Activated CD4-positive, alpha-beta T cell treated with anti-CD3 and anti-CD28 coated beads, Interleukin-2, Interleukin-4, amounts not matched to agents 100 ng/mL and 50 ng/mL, durations not matched to agents 16 hours and 8 hours (primary cell): ENCODE measurements at regions not wholly inside any gene's neighbourhood (a gene's known extent, or its start where the extent isn't known, plus 50 kb on each side); places are given as distances from the start of the nearest gene placed in this dataset.
"Not testable (repeated sequence)": the region's sequence is repeated elsewhere in the genome, so short reads cannot be mapped to it uniquely, and the experiment has no call there.

Experiments used
- DNase-seq: peaks from one replicate; pipeline ENCODE4 v3.0.0-alpha.2; 2020; ENCODE audit warnings: low spot score

DNA sequence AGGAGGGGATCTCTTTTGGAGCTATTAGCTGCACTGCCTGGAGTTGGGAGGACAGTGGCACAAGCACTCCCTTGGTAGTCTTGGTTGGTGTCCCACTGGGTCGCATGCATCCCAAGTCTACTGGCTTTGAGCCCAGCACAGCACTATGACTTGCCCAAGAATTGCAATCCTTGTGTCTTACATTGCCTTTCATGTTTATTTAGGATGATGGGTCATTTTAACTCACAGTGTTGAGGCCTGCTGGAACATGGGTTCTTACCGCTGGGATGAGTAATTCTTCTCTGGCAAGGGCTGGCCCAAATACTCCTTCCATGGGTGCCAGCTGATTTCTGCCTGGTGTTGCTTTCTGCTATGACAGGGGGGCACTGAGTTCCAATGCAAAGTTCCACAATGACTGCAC is 185.5 kb downstream of the TEX13C start:
- no peak for DNase-seq

DNA sequence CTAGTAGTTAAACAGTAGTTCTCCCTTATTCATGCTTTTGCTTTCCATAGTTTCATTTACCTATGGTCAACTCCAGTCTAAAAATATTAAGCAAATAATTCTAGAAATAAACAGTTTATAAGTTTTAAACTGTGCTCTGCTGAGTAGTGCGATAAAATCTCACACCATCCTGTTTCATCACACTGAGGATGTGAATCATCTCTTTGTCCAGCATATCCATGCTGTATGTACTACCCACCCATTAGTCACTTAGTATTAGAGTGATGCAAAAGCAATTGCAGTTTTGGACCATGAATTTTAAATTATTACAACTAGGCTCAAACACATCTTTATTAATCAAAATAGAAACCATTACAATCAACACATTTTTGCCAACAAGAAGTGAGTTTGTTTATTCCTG is 187.4 kb downstream of the TEX13C start:
- no peak for DNase-seq

GRCh38 chrX:125520029-125520428 is 200.4 kb downstream of the TEX13C start:
- no peak for DNase-seq

DNA sequence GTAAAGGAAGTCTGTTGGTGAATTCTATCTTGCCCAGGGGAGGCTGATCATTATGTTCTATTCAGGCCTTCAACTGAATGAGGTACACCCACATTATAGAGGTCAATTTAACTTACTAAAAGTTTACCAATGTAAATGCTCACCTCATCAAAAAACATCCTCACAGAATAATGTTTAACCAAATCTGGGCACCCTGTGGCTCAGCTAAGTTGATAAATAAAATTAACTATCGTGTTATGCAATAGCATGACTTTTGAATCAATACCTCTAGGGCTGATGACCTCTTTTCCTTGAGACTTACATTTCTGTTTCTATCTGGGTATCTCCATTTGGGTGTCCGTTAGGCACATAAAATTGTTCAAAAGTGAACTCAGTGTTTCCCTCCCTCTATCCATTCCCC is 203.1 kb downstream of the TEX13C start:
- DNase-seq: no peak

DNA sequence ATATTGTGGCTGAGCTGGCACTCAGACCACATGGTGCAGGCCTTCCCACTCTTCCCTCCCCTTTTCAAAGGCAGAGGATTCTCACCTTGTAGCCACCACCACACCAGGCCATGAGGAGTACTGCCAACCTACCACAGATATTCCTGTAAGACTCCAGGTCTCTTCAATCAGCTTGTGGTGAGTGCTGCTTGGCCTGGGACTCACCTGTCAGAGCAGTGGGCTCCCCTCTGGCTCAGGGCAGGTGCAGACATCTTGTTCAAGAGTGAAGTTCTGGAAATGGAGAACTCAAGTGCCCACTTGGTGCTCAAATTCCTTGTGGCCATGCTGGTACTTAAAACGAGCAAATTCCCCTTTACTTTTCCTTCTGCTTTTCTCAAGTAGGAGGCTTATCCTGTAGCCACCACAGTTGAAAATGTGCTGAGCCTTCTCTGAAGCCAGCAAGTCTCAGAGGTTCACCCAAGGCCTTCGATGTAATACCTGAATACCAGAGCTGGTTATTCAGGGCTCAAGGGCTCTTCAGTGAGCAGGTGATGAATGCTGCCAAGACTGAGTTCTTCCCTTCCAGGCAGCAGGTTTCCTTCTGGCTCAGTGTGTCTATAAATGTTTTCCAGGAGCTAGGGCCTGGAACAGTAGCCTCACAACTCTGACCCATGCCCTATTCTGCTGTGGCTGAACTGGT is 212.9 kb downstream of the TEX13C start:
- DNase-seq: no peak

GRCh38 chrX:125533352-125533751 is 213.7 kb downstream of the TEX13C start:
- DNase-seq: no peak

DNA sequence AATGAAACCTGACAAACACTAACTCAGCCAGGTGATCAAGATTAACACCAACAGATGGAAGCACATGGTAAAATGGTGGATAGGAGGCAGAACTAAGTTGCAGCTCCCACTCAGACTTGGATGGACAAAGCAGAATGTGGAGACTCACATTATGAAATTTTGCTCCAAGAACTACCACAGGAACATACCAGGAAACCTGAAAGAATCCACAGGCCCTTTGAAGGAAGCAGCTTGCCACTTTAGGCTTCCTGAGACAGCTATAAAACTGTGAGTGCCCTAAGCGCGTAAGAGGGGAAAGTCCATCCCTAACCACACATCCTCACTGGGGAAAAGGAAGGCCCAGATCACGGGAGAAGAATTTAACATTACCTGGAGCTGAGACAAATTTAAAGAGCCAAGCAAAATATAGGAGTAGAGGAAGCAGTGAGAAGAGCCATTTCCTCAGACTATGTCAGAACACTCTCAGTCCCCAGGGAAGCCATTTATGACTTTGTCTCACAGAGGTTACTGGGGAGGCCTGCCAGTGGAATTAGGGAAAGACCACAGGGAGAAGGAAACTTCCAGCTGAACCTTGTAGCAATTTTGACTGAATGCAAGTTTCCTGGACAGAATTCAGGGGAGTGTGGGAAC is 224.5 kb downstream of the TEX13C start:
- DNase-seq: no peak

- DNase-seq: no peak
Observed at GRCh38 chrX:125544856-125545255, 225.2 kb downstream of the TEX13C start.

- no peak for DNase-seq
Observed at GRCh38 chrX:125577479-125577878, 257.8 kb downstream of the TEX13C start.

- DNase-seq: no peak
Observed at GRCh38 chrX:125604448-125604847, 284.8 kb downstream of the TEX13C start.

DNA sequence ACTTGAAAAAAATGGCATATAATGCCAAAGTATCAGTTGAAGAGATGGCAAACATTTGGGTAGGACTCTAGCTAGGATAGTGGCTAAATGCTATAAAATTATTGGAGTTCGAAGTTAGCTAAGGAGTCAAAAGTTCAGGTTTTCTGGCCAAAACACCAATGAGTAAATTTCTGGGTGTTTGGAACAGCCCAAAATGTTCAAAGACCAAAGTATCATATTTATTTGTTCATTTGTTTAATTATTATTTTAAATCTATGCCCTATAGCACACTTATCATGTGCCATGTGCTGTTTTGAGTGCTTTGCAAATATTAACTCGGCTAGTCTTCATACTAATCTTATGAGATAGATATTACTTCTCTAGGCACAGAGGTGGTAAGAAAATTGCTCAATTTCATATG is 285.5 kb downstream of the TEX13C start:
- DNase-seq: no peak

DNA sequence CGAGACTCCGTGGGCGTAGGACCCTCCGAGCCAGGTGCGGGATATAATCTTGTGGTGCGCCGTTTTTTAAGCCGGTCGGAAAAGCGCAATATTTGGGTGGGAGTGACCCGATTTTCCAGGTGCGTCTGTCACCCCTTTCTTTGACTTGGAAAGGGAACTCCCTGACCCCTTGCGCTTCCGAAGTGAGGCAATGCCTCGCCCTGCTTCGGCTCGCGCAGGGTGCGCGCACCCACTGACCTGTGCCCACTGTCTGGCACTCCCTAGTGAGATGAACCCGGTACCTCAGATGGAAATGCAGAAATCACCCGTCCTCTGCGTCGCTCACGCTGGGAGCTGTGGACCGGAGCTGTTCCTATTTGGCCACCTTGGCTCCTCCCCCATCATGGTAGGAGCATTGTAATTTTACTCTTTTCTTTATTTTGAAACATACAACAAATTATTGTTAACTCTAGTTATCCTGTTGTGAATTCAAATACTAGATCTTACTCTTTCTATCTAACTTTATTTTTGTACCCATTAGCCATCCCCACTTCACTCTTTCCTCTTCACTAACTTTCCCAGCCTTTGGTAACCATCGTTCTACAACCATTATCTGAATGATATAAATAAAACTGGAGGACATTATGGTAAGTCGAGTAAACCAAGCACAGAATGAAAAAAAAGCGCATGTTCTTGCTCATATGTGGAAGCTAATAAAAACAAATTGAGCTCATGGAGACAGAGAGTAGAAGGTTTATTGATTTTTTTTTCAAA is 295.1 kb downstream of the TEX13C start:
- DNase-seq: not testable (repeated sequence)

DNA sequence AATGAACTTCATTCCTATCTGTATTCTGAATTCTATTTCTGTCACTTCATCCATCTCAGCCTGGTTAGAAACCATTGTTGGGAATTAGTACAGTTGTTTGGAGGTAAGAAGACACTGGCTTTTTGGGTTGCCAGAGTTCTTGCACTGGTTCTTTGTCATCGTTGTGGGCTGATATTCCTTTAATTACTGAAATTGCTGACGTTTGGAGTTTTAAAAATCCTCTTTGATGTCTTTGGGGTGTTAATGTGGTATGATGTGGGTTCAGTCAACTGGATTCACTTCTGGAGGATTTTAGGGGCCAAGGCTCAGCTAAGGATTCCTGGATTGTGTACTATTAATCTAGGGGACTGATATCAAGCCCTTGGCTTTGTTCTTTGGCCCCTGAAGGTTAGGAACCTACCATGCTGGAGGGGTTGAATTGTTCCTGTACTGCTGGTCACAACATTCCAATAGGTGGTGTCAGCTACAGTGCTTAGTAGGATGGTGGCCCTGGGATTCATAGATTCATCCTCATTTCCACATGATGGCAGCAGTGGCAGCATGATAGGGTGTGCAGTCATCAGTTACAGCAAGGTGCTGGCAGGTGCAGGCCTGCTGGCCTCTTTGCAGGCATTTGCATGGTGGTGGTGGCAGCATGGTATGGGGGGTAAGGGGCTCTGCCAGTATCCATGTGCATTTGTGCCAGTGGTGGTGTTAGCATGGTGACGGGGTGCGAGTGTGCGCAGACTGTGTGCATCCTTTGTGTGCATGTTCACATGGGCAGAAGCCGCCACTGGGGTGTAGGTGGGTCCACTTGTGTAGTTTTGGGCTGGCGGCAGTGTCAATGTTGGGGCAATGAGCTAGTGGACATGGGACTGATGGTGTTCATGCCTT is 301.3 kb downstream of the TEX13C start:
- no peak for DNase-seq

- DNase-seq: no peak
Observed at GRCh38 chrX:125621588-125621927, 301.9 kb downstream of the TEX13C start.

GRCh38 chrX:125622899-125623298 is 303.2 kb downstream of the TEX13C start:
- DNase-seq: no peak

- DNase-seq: no peak
Observed at GRCh38 chrX:125627676-125628075, 308.0 kb downstream of the TEX13C start.

- DNase-seq: no peak
Observed at GRCh38 chrX:125628435-125628834, 308.8 kb downstream of the TEX13C start.

- no peak for DNase-seq
Observed at GRCh38 chrX:125641405-125641804, 321.7 kb downstream of the TEX13C start.

GRCh38 chrX:125646195-125646594 is 326.5 kb downstream of the TEX13C start:
- peak; percentile 7 for DNase-seq

GRCh38 chrX:125651426-125651825 is 331.8 kb downstream of the TEX13C start:
- DNase-seq: no peak

GRCh38 chrX:125654501-125654900 is 334.8 kb downstream of the TEX13C start:
- no peak for DNase-seq

- DNase-seq: no peak
Observed at GRCh38 chrX:125673758-125674157, 354.1 kb downstream of the TEX13C start.
